DMS114 treated with DMSO at 0.1 percent for 48 hours (cell line): ENCODE measurements at regions not wholly inside any gene's neighbourhood (a gene's known extent, or its start where the extent isn't known, plus 50 kb on each side); places are given as distances from the start of the nearest gene placed in this dataset.

Experiments
- DNase-seq: peaks from one replicate; lab custom pipeline; 2025; ENCODE audit not compliant: unreplicated experiment; lab: John Stamatoyannopoulos, UW

DNA sequence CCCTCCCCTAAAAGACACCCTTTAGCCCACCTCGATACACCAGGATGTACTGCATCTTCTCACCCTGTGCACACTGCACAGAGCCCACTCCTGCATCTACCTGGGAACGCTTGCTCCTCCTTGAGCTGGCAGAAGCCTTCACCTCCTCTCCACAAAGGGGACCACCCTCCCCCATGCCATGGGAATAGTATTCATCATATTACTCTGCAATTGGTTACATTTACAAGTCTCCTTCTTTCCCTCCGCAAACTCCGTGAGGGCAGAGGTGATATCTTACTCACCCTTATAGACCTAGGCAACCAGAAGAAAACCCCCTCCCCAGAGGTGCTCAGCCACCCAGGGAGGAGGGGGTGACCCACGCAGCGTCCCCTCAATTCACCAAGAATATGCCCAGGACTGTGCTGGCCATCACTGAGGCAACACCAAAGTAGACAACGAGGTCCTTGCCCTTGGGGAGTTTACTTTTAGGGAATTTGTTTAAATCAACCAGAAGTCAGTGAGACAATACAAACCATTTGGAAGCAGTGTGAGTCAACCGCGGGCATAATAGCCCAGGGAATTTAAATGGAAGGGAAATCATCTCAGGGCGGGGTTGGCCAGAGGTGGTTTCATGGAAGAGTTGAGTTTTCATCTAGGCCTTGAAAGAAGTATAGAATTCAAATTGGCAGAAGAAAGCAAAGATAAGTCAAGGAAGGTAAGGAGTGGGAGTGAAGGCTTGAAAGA, 214.5 kb downstream of the BARX2 start:
- no peak for DNase-seq

DNA sequence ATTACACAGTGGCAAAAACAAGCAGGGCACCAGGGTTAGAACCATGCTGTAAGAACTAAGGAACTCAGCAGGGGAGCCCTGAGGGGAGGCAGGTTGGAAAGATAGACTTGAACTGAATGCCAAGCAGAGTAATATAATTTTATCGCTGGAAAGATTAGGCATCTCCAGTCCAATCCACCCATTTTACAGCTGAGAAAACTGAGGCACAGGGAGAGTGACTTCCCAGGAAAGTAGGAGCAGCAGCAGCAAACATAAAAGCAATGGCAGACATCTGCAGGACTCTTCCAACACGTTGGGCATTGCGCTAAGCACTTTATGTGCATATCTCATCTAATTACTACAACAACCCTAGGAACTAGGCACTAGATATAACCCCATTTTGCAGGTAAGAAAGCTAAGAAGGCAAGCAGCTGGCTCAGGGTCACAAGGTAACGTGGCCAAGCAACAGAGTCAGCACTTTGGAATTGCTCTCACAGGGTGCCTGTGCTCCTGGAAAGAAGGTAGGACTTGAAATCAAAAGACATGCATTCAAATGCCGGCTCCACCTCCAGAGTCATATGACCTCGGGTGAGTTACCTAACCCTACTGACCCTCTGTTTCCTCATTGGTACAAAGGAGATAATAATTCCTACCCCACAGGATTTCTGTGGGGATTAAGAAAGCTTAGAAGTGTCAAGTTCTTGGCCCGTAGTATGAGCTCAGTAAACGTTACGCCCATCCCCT, 215.3 kb downstream of the BARX2 start:
- no peak for DNase-seq

DNA sequence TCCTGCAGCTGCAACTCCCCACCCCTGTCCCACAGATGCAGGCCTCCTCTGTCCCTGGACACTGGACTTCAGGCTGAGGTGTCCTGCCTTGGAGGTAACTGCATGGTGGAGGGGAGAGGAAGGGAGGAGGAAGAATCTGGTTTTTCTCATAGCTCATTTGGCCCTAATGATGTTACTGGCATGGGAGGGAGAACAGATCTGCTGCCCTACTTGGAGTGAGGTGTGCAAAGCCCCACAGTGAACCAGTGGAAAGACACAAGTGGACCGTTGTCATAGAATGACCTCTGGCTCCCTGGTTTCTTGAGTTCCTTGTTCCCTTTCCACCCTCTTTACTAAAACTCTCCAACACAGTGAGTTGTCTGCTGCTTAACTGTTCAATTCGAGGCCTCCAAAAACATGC, 215.9 kb downstream of the BARX2 start:
- DNase-seq: no peak

DNA sequence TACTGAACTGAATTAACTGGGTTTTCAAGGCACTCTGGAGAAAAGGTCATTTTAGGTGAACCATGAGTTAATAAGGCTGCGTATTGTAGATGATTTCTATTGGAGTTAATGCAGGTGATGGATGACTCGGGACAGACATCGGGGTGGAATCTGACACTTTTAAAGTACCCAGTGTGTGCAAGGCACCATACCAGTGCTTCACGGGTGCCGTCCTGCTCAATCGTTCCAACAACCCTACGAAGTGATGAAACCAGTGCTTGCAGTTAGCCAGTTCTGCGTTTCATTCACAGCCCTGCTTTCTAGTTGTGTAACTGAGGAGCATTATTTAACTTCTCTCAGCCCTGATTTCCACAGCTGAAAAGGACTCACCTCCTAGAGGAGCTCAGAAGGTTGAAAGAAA, 216.5 kb downstream of the BARX2 start:
- DNase-seq: no peak

DNA sequence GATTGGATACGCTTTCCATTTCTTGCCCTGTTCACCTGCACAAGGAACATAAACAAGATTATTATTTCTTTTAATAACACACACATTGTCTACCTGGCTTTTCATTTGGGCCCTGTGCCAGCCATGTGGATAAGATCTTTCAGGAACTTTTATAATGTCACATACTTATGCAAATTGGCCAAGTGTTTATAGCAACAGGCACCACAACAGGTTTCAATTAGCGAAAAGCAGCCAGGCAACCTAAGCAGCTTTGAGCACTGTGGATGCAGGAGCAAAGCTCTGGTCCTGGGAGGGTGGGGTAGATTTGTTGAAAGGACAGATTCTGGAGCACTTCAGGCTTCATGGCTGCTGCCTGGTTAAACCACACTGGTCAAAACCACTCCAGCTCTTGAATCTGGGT, 217.4 kb downstream of the BARX2 start:
- no peak for DNase-seq

DNA sequence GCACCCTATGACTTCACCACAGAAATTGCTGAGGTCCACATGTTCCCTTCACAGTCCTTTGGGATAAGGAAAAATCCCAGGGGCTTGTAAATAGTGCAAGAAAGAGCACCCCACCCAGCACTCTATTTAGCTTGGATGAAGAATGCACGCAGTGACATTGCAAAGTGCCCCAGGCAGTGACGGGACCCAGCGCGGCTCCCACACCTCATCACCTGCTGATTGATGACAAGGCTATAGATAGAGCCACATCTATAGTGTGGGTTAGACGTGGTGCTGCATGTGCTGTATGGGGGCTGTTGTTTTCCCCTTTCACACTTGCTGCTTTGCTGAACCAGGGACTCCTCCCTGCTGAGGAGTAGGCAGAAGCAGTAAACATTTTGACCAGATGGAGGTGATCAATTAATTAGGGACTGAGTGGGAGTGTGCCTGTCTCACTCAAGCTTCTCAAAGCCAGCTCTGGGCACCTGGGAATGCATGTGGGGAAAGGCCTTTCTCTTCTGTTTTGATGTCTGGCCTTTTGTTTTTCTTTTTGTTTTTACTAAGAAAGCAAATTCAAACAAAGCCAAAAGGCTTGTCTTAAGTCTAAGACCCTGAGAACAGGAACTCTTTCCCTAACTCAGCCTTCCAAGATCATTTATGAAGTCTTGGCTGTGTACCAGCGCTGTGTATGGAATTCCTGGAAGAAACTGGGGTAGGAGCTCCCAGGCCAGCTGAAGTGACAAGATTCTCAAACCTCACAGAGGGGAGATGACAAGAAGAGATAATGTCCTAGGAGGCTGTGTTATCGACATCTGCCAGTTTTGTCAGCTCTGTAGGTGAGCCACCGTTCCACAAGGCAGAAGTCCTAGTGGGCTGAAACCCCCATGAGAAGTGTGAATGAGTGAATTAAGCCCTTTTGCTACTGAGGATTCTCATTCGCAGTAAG, 219.7 kb downstream of the BARX2 start:
- DNase-seq: no peak

DNA sequence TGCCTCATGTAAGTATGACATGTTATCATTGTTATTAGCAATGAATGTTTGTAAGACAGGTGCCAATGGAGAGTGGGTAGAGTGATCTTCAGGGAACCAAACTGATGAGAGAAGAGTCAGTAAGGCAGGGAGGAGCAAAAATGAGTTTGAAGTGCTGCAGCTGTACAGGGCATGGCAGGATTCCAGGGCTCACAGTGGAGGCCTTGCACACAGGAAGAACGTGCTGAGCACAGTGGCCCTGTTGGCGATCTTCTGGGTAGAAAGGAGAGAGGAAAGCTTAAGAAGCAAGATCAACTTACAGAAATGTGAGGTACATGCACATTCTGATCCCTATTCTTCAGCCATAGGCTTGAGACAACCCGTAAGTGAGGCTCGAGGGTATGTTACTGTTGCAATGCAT, 219.3 kb upstream of the TMEM45B start:
- no peak for DNase-seq

DNA sequence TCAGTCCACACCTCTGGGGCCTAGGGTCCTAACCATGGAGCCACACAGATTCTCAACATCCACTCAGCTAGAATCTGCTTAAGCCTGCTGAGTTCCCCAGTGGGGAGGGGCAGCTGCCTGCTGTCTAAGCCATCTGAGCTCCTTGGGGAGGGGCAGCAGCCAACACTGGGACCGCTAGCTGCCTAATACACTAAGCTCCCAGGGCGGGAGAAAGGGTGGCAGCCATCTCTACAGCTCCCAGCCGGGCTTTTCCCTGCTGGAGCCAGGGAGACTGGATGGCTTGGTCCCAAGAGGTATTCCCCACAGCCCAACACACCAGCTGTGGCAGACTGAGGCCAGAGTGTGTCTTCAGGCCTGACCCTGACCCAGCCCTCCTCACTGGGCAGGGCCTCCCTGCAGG, 217.3 kb upstream of the TMEM45B start:
- no peak for DNase-seq

DNA sequence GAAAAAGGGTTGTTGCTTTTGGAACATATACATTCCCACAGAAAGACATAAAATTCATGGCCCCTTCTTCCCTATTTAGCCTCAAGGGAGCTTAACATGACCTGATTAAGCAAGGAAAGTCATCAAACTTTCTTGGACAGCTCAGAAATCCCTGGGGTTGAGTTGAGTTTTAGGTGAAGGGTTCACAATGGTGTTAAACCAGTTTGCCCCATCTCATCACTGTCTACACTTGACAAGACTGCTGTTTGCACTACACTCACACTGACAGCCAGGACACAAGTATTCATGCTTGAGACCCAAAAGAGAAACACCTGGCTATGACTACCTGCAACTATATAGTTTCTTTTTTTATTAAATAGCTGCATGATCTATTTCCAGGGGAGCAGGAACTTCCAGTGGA, 209.8 kb upstream of the TMEM45B start:
- DNase-seq: no peak

DNA sequence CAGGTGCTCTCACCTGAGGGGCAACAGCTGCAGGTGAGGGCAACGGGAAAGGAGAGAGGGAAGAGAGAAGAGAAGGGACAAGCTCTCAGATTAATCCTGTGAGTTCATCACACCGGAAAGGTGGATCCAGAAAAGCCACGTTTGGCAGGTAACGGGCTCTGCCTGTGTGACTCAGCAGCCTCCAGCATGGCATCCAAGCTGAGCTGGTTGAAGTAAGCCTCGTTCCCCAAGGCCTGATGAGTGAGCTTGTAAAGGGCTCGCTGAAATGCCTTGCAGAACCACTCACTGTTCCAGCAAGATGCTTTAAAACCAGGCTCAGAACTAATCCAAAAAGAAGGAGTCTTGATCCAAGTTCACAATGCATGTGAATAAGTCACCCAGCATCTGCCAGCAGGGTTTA, 206.9 kb upstream of the TMEM45B start:
- DNase-seq: no peak

DNA sequence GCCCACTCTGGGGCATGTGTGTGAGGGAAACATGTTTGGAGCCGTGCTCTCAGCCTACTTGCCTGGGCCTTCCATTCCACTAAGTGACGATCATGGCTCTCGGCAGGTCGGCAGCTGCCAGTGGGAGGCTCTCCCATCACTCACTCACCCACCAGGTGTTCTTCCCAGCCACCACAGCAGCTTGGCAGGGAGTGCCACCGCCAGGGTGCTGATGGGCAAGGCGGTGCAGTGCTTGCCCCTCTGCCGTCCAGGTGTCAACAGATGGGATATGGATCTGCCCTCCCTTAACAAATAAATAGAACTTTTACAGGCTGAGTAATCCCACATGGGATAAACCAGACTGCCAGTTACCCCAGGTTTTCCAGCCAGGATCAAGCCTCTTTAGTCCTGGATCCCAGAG, 205.5 kb upstream of the TMEM45B start:
- no peak for DNase-seq

DNA sequence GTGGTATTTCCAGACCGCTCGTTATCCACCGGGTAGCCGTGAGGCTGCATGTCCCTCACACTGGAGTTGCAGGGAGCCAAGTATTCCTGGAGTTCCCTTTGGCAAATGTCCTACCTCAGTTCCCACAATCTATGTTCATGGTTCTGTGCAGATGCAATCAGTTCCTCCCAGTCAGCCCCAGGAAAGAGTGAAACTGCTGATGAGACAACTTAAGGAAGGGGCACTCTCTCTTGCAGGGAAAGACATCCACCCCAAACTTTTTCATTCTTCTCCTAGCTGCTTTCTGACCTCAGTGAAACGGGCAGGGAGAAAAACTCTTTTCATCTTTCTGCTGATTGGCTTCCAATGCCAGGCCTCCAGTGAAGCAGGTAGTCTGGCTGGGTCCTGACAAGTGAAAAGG, 205.1 kb upstream of the TMEM45B start:
- DNase-seq: no peak

DNA sequence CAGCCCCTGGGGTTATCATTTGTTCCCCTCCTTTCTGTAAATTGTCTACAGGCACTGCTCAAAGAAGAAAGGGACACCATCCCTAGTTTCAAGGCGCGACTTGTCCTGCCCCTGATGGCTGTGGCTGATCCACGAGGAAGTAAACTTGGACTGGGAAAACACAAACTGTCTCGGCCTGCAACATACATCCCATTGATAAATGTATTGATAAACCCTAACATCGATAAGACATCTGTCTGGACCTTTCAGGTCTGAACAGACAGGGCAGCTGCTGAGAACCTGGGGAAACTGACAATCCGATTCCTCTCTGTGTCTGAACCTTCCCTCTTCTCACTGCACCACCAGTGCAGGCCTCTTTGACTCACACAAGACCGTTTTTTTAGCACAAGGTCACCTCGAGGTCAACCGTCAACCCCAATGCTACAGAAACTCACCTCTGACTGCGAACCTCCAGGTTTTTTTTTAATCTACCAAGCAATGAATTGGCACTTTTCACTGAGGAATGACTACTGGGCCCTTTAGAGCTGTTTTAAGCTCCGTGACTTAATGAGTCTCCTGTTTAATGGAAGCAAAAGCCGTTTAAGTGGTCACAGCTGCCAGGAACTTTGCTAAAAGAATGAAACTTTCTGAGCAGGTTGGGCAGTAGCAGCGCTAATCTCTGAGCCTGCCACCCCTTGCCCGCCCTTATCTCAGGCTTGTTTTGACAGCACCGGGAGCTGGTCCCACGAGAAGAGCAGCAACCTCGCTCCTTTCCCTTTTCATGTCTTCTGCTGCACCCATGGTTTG, 203.8 kb upstream of the TMEM45B start:
- no peak for DNase-seq

DNA sequence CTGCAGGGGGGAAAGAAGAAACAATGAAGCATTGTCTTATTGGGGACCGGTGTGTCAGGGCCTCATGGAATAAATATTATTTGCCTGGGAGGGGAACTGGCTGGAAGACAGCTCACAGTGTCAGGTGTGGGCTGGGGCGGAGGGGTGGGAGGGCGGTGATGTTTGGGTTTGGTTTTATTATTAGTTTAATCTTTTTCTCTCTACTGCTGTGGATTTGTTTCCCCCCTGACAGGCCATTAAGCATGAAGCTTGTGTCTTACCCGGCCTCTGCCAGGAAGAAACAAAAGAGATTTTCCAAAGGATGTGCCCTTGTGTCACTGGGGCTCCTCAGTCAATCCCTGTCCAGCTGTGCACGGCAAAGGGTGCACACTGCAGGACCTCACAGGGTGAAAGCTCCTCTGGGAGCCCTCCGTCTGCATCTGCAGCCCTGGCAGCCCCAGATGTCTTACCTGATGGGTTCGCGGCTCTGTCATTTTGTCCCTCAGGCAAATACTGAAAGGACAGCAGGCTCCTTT, 203.1 kb upstream of the TMEM45B start:
- no peak for DNase-seq

DNA sequence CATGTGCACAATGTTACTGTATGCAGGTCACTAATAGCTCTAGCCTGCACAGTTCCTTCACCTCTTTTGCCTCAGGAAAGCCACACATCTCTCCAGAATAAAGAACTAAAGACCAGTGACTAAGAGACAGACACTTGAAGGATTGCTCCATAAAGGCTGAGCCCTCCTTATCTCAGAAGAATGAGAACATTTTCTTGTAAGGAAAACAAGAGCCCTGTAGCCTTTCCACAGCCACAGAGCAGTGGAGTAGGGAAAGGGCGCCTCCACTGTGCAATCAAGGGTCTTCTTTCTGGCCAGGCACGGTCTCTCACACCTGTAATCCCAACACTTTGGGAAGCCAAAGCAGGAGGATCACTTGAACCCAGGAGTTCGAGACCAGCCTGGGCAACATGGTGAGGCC, 202.6 kb upstream of the TMEM45B start:
- DNase-seq: no peak

DNA sequence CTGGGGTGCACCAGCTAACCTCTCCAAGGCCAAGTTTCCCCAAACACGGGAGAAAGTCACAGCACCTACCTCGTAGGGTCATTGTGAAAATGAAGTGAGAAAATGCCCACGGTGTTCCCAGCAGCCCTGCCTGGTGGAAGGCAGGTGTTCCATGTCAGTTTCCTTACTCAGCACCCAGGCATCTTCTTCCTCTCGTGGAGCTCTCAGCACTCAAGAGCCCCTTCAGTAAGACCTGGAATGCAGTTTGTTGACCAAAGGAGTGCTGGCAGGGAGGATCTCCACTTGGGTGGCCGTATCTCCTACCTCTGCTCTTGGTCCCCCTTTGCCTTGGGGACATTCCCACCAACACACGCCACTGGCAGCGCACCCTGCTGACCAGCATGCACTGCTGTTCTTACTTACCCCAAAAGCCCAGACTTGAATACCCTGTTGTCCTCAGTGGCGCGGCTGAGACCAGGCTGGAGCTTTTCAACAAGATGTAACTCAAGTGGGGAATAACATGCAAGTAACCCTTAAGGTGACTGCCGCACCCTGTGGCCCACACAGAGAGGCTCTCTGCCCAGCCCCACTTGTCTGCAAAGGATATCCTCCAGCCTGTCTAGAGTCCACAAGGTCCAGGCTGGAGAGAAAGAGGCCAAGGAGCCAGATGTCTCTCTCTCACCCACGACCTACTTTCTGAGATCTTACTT, 201.2 kb upstream of the TMEM45B start:
- no peak for DNase-seq

DNA sequence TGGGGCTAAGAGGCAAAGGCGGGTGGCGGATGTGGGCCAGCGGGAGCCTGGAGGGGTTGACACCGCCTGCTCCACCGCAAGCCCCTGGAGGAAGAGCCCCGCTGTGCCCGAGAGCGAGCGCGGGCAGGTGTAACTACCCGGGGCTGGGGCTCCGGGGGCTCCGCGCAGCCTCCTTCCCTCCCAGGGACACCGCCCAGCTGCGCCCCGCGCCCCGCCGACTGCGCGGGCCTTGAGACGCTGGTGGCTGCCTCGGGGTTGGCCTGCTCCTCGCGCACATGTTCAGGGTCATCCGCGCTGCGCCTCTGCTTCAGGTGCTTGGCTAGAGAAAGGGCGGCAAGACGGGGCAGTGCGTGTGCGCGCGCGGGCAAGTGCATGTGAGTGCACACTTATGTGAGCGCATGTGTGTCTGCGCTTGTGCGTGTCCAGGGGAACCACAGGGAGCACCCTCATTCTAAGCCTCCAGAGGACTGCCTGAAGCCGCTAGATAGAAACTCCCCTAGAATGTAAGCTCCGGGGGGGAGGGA, 197.5 kb upstream of the TMEM45B start:
- DNase-seq: no peak

DNA sequence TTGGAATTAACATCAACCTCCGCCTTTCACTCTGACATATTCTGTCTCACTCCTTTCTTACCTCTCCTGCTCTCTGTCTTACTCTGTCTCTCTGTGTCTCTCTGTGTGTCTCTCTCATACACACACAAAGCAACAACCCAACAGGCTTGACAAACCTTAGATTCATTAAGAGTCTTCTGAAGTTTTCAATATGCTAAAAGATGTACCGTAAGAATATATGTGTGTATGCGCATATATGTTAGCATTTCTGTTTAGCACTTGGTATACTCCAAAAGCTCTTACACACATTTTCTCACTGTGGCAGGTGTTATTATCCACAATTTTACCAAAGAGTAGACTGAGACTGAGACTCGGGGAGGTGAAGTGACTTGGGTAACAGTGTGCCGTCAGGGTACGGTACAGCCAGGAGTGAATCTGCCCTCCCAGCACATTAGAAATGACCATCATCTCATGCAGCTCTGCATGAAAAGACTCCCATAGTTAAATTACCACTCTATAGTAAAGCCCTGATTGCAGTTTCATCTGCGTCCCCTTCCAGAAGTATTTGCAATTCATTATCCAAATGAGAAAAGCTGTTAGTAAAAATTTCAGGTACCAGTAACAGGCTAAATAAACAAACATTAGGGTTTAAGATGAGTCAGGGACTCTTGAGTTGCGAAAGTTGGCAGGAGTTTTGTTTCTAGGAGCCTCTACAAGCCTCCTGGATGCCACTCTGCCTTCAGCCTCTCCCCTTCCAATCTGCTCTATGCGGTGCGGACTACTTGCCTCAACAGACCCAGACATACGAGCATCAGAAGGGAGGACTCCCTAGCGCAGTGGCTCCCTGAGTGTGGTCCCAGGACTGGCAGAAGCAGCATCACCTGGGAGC, 195.2 kb upstream of the TMEM45B start:
- no peak for DNase-seq

DNA sequence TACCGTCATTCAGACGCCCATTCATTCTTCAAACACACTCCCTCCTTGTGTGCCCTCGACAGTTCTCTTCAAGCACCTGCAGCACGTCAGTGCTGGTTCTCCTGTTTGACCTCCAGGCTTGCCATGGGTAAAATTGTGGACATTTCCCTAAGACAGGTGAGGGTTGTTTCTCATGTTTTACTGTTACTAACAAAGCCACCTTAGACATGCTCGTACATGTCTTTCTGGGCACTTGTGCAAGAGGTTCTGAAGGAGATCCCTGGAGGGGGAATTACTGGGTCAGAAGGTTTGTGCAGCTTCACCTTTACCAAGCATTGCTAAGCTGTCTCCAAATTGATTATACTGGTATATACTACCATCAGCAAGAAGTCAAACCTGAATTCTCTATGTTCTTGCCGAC, 189.7 kb upstream of the TMEM45B start:
- no peak for DNase-seq
